OCI-LY3 (cell line): ENCODE measurements at regions not wholly inside any gene's neighbourhood (a gene's known extent, or its start where the extent isn't known, plus 50 kb on each side); places are given as distances from the start of the nearest gene placed in this dataset.

Experiments
- H2AFZ ChIP-seq: fragments of 200-600, 300-600 bp; shearing (Covaris generic); 2 replicates; pipeline ENCODE4 v1.6.0; 2014; ENCODE audit warnings: antibody characterized with exemption, low read depth, low read length
- H3K27ac ChIP-seq: fragments of 200-600, 300-600 bp; sonication (generic); 2 replicates; pipeline ENCODE4 v1.5.1; 2014; ENCODE audit warnings: mild to moderate bottlenecking, low read length, moderate library complexity, mixed read lengths
- H3K27me3 ChIP-seq: fragments of 200-600, 300-600 bp; sonication (generic); 2 replicates; pipeline ENCODE4 v1.6.1; 2014; ENCODE audit warnings: low read depth, low read length, mixed read lengths
- H3K36me3 ChIP-seq: fragments of 200-600, 300-600 bp; sonication (generic); replicated peaks from 2 replicates; pipeline ENCODE3; 2014; ENCODE audit warnings: low read depth, low read length, mixed read lengths
- H3K4me1 ChIP-seq: fragments of 300-600, 200-600 bp; sonication (generic); 2 replicates; pipeline ENCODE4 v1.6.1; 2014; ENCODE audit warnings: low read length, mixed read lengths
- H3K4me2 ChIP-seq: fragments of 200-600, 300-600 bp; sonication (generic); 2 replicates; pipeline ENCODE4 v1.6.1; 2014; ENCODE audit warnings: low read length, mixed read lengths
- H3K4me3 ChIP-seq: fragments of 300-600, 200-600 bp; sonication (generic); 2 replicates; pipeline ENCODE4 v1.5.1; 2014; ENCODE audit warnings: antibody characterized with exemption, mild to moderate bottlenecking, low read length, moderate library complexity
- H3K79me2 ChIP-seq: fragments of 300-600, 200-600 bp; shearing (Covaris generic); 2 replicates; pipeline ENCODE4 v1.6.1; 2014; ENCODE audit warnings: mild to moderate bottlenecking, low read length, mixed read lengths
- H3K9ac ChIP-seq: fragments of 300-600, 200-600 bp; shearing (Covaris generic); 2 replicates; pipeline ENCODE4 v1.6.0; 2014; ENCODE audit warnings: mild to moderate bottlenecking, low read length, moderate library complexity
- H3K9me3 ChIP-seq: fragments of 200-600, 300-600 bp; shearing (Covaris generic); 2 replicates; pipeline ENCODE4 v1.6.1; 2014; ENCODE audit warnings: low read length, mixed read lengths; ENCODE audit not compliant: insufficient read depth
- H4K20me1 ChIP-seq: fragments of 200-600, 300-600 bp; sonication (generic); 2 replicates; pipeline ENCODE4 v1.6.1; 2016; ENCODE audit warnings: low read length, mixed read lengths; ENCODE audit not compliant: insufficient read depth
- CTCF ChIP-seq: fragments of 200-600, 300-600 bp; sonication (generic); IDR thresholded peaks from 2 replicates; pipeline ENCODE4 v1.5.1; 2014; ENCODE audit warnings: antibody characterized with exemption, low read length, low read depth
- EZH2phosphoT487 ChIP-seq: fragments of 200-600 bp; shearing (Covaris generic); IDR thresholded peaks from 2 replicates; pipeline ENCODE4 v1.6.1; 2018; ENCODE audit warnings: antibody characterized with exemption, mixed run types, low read depth

DNA sequence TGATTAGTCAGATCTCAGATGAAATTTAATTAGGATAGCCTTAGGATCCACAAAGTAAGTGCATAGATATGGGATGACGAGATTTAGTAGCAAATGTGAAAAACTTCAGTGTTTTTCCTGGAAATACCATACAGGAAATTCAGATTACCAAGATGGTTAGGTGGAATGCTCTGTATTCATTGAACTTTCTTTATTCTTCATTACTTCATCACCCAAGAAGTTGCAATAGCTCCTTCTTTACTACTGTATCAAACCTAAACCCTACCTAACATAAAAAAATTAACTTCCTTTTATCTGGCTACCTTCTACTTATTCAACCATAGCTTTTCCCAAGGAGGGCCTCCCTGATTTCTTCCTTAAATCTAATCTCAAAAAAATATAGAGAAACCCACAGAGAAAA is 100.4 kb downstream of the TTC6 start:
- H3K9me3 ChIP-seq: no peaks in the 10 kb centered on the region
- no peaks in the 10 kb centered on the region for H3K79me2 ChIP-seq
- H3K36me3 ChIP-seq: no peaks in the 10 kb centered on the region
- no peak overlapping the region for H3K9ac ChIP-seq
- H3K4me3 ChIP-seq: no peak overlapping the region
- no peaks in the 10 kb centered on the region for H4K20me1 ChIP-seq
- H2AFZ ChIP-seq: no peak overlapping the region
- H3K27ac ChIP-seq: no peak overlapping the region
- no peak overlapping the region for H3K4me2 ChIP-seq
- H3K4me1 ChIP-seq: no peaks in the 10 kb centered on the region
- no peaks in the 10 kb centered on the region for H3K27me3 ChIP-seq
- TF ChIP-seq EZH2phosphoT487 (no peak), CTCF (no peak)

DNA sequence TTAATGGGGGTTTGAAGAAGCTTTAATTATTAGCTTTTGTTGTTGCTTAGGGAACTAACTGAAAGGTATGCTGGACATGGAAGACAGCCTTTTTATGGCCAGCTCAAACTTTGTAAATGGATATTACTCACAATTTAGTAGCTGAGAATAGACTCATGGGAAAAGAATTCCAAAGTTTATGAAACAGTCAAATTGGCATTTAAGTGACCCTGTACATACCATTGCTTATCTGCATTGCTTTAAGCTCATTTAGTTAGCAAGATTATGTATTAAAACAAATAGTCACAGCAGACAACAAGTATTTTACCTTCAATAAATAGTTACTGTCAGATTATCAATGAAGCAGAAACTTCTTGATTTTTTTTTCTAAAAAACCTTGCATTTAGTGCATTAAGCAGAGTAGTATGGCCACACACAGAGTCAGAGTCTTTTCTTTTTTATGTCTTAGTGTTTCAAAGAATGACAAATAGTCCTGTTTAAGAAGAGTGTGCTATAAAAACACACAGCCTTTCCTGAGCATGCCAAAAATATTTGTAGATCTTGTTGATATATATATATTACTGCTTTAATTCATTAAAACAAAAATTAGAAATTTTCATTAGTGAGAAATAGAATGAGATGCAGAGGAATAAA is 102.2 kb downstream of the TTC6 start:
- TF ChIP-seq EZH2phosphoT487: no peak
- no peak for TF ChIP-seq CTCF
- Histone ChIP-seq H3K36me3 (no peaks in the 10 kb centered on the region), H3K27me3 (no peaks in the 10 kb centered on the region), H4K20me1 (no peaks in the 10 kb centered on the region), H3K4me1 (no peaks in the 10 kb centered on the region), H2AFZ (no peak overlapping the region), H3K79me2 (no peaks in the 10 kb centered on the region), H3K9me3 (no peaks in the 10 kb centered on the region), H3K27ac (no peak overlapping the region), H3K4me2 (no peak overlapping the region), H3K4me3 (no peak overlapping the region), H3K9ac (no peak overlapping the region)

GRCh38 chr14:37698840-37699777 is 103.7 kb downstream of the TTC6 start:
- Histone ChIP-seq H3K9ac (no peak overlapping the region), H3K9me3 (no peaks in the 10 kb centered on the region), H3K4me3 (no peak overlapping the region), H4K20me1 (no peaks in the 10 kb centered on the region), H3K27ac (no peak overlapping the region), H3K27me3 (no peaks in the 10 kb centered on the region), H3K36me3 (no peaks in the 10 kb centered on the region), H3K4me2 (no peak overlapping the region), H3K4me1 (no peaks in the 10 kb centered on the region), H2AFZ (no peak overlapping the region), H3K79me2 (no peaks in the 10 kb centered on the region)
- TF ChIP-seq CTCF: no peak
- no peak for TF ChIP-seq EZH2phosphoT487

- Histone ChIP-seq H4K20me1 (no peaks in the 10 kb centered on the region), H3K4me1 (no peaks in the 10 kb centered on the region), H3K4me3 (no peak overlapping the region), H3K27me3 (no peaks in the 10 kb centered on the region), H3K27ac (no peak overlapping the region), H3K36me3 (no peaks in the 10 kb centered on the region), H3K9me3 (no peaks in the 10 kb centered on the region), H2AFZ (no peak overlapping the region), H3K79me2 (no peaks in the 10 kb centered on the region), H3K9ac (no peak overlapping the region), H3K4me2 (no peak overlapping the region)
- TF ChIP-seq EZH2phosphoT487 (no peak), CTCF (no peak)
Observed at GRCh38 chr14:37707716-37708115, 112.3 kb downstream of the TTC6 start.
